Right lobe of liver (tissue), 4 donors: ENCODE measurements at regions not wholly inside any gene's neighbourhood (a gene's known extent, or its start where the extent isn't known, plus 50 kb on each side); places are given as distances from the start of the nearest gene placed in this dataset.

Experiments used
- POLR2A ChIP-seq: fragments of 450-650 bp; IDR thresholded peaks from one replicate; pipeline ENCODE4 v1.6.1; 2017; ENCODE audit warnings: antibody characterized with exemption, mild to moderate bottlenecking
- TF ChIP-seq, protein P1 (sequence below), 4 donors: fragments of 200-600 bp in 3 of 4; fragments of 450-650 bp in 1 of 4; IDR thresholded peaks; one replicate each; pipeline versions ENCODE4 v1.5.1 to v1.8.0; 2016 to 2022; ENCODE audit warnings: antibody characterized with exemption in 4 of 4, mild to moderate bottlenecking in 2 of 4
- donor health status: DM: no; HTN: no; CAD: no.
- donor health status: DM: no; HTN: no; CAD: no.
- donor health status: DM: no; HTN: yes; CAD: no.

DNA sequence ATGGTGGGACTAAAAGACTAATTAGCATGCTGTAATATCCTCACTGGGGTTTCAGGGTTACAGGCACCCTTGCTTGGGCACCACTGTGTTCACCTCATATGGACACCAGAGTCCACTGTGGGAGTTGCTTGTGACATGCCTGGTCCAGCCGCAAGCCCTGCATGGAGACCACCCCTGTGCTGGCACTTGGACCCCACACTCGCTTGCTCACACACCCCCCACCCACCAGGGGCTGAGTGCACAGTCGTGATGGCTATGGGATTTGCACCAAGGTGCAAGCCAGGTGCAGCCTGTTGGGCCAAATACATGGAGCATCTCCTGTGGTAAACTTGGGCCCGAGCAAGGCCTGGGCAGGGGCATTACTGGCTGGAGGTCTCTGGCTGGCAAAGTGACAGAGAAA is 129.1 kb downstream of the SYT10 start:
- TF ChIP-seq, protein P1, sequence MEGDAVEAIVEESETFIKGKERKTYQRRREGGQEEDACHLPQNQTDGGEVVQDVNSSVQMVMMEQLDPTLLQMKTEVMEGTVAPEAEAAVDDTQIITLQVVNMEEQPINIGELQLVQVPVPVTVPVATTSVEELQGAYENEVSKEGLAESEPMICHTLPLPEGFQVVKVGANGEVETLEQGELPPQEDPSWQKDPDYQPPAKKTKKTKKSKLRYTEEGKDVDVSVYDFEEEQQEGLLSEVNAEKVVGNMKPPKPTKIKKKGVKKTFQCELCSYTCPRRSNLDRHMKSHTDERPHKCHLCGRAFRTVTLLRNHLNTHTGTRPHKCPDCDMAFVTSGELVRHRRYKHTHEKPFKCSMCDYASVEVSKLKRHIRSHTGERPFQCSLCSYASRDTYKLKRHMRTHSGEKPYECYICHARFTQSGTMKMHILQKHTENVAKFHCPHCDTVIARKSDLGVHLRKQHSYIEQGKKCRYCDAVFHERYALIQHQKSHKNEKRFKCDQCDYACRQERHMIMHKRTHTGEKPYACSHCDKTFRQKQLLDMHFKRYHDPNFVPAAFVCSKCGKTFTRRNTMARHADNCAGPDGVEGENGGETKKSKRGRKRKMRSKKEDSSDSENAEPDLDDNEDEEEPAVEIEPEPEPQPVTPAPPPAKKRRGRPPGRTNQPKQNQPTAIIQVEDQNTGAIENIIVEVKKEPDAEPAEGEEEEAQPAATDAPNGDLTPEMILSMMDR (IDR thresholded peaks at IDR 0.05), result no peak
- no peak for TF ChIP-seq POLR2A
